Liver (tissue), 7 donors: ENCODE measurements at regions not wholly inside any gene's neighbourhood (a gene's known extent, or its start where the extent isn't known, plus 50 kb on each side); places are given as distances from the start of the nearest gene placed in this dataset.

Experiments
- DNase-seq: peaks from one replicate; pipeline ENCODE4 v3.0.0-alpha.2; 2017; ENCODE audit warnings: low spot score
- H3K27ac ChIP-seq, 2 donors: one replicate each; pipeline ENCODE4 v1.7.0; 2013; ENCODE audit warnings: inconsistent platforms in 2 of 2, low read length in 2 of 2, control low read depth in 1 of 2, low read depth in 1 of 2, mild to moderate bottlenecking in 1 of 2
- H3K27me3 ChIP-seq, 4 donors: one replicate each; pipeline versions ENCODE4 v1.6.1 to v1.7.0; 2013; ENCODE audit warnings: low read length in 3 of 4, inconsistent platforms in 1 of 4, mild to moderate bottlenecking in 1 of 4, moderate library complexity in 1 of 4; ENCODE audit not compliant: control insufficient read depth in 4 of 4, insufficient read depth in 4 of 4
- H3K36me3 ChIP-seq, 4 donors: one replicate each; pipeline versions ENCODE4 v1.6.1 to v1.7.0; 2013; ENCODE audit warnings: low read length in 3 of 4, mild to moderate bottlenecking in 3 of 4, low read depth in 1 of 4, moderate library complexity in 1 of 4; ENCODE audit not compliant: control insufficient read depth in 4 of 4, insufficient read depth in 3 of 4
- H3K4me1 ChIP-seq, 4 donors: one replicate each; pipeline versions ENCODE4 v1.6.1 to v1.7.0; 2013; ENCODE audit warnings: low read length in 3 of 4, mild to moderate bottlenecking in 3 of 4, moderate library complexity in 1 of 4; ENCODE audit not compliant: control insufficient read depth in 4 of 4, insufficient read depth in 4 of 4
- H3K4me3 ChIP-seq, 3 donors: one replicate each; pipeline versions ENCODE4 v1.6.1 to v1.7.0; 2013; ENCODE audit warnings: low read length in 3 of 3, control low read depth in 1 of 3, low read depth in 1 of 3, mild to moderate bottlenecking in 1 of 3
- H3K9ac ChIP-seq, 2 donors: one replicate each; pipeline ENCODE4 v1.7.0; 2013; ENCODE audit warnings: low read length in 2 of 2, mild to moderate bottlenecking in 2 of 2, moderate library complexity in 2 of 2, control low read depth in 1 of 2, low read depth in 1 of 2
- H3K9me3 ChIP-seq, 4 donors: one replicate each; pipeline versions ENCODE4 v1.6.1 to v1.7.0; 2013; ENCODE audit warnings: low read length in 3 of 4; ENCODE audit not compliant: control insufficient read depth in 4 of 4
- ATF3 ChIP-seq: IDR thresholded peaks from 2 replicates; pipeline ENCODE4 v1.6.1; 2016; ENCODE audit warnings: antibody characterized with exemption
- FOXA1 ChIP-seq: IDR thresholded peaks from 2 replicates; pipeline ENCODE4 v1.6.1; 2016; ENCODE audit warnings: antibody characterized with exemption
- FOXA2 ChIP-seq: IDR thresholded peaks from 2 replicates; pipeline ENCODE4 v1.6.1; 2016; ENCODE audit warnings: antibody characterized with exemption
- HNF4A ChIP-seq, 2 donors: conservative IDR thresholded peaks; 2 replicates each; pipeline ENCODE4 v1.6.1; 2016; ENCODE audit warnings: antibody characterized with exemption in 2 of 2, mild to moderate bottlenecking in 2 of 2
- HNF4G ChIP-seq: IDR thresholded peaks from 2 replicates; pipeline ENCODE4 v1.6.1; 2016; ENCODE audit warnings: antibody characterized with exemption
- JUND ChIP-seq, 2 donors: IDR thresholded peaks; 2 replicates each; pipeline ENCODE4 v1.6.1; 2016; ENCODE audit warnings: antibody characterized with exemption in 2 of 2
- NR2F2 ChIP-seq: IDR thresholded peaks from 2 replicates; pipeline ENCODE4 v1.6.1; 2016; ENCODE audit warnings: antibody characterized with exemption
- REST ChIP-seq: IDR thresholded peaks from 2 replicates; pipeline ENCODE4 v1.6.1; 2016; ENCODE audit warnings: antibody characterized with exemption, mild to moderate bottlenecking
- RXRA ChIP-seq, 2 donors: IDR thresholded peaks; 2 replicates each; pipeline ENCODE4 v1.6.1; 2017 to 2018; ENCODE audit warnings: antibody characterized with exemption in 2 of 2, mild to moderate bottlenecking in 1 of 2
- SP1 ChIP-seq: IDR thresholded peaks from 2 replicates; pipeline ENCODE4 v1.6.1; 2018; ENCODE audit warnings: antibody characterized with exemption, mild to moderate bottlenecking
- TAF1 ChIP-seq: conservative IDR thresholded peaks from 2 replicates; pipeline ENCODE4 v1.6.1; 2016; ENCODE audit warnings: antibody characterized with exemption, mild to moderate bottlenecking
- YY1 ChIP-seq: IDR thresholded peaks from 2 replicates; pipeline ENCODE4 v1.6.1; 2016; ENCODE audit warnings: antibody characterized with exemption, mild to moderate bottlenecking
- ZBTB33 ChIP-seq: IDR thresholded peaks from 2 replicates; pipeline ENCODE4 v1.6.1; 2016; ENCODE audit warnings: antibody characterized with exemption
- WGBS: extraction: QIAGEN DNeasy Blood & Tissue Kit; methylation state at CpG from one replicate; pipeline ENCODE4 v1.1.7; 2013; 5-methylcytosine and 5-hydroxymethylcytosine counted together
- donor health status: healthy.
- donor health status: healthy.
- donor health status: healthy.
- donor health status: healthy.

GRCh38 chr10:131758939-131759301 is 141.9 kb upstream of the PPP2R2D start:
- 89% methylated on average over 9 of the region's 9 CpGs for WGBS
- H3K4me1 ChIP-seq, result no peaks in the 10 kb centered on the region
- no peak for DNase-seq
- H3K27ac ChIP-seq, result no peak overlapping the region
- no peaks in the 10 kb centered on the region for H3K27me3 ChIP-seq
- TF ChIP-seq HNF4A (conservative IDR thresholded peaks at IDR 0.05) (no peak), FOXA1 (no peak), JUND (IDR thresholded peaks at IDR 0.05) (no peak), YY1 (no peak), NR2F2 (no peak), FOXA2 (no peak), ZBTB33 (no peak)
- H3K9ac ChIP-seq, result no peak overlapping the region
- no peak overlapping the region for H3K4me3 ChIP-seq
- no peaks in the 10 kb centered on the region for H3K36me3 ChIP-seq
- no peaks in the 10 kb centered on the region for H3K9me3 ChIP-seq

- H3K27me3 ChIP-seq, result no peaks in the 10 kb centered on the region
- H3K27ac ChIP-seq, result no peak overlapping the region
- no peak for TF ChIP-seq SP1
- no peak for TF ChIP-seq REST
- TF ChIP-seq NR2F2, result no peak
- H3K9me3 ChIP-seq, result no peaks in the 10 kb centered on the region
- 96% methylated on average over 15 of the region's 15 CpGs for WGBS
- H3K4me3 ChIP-seq, result no peak overlapping the region
- no peak overlapping the region for H3K9ac ChIP-seq
- no peak for DNase-seq
- no peaks in the 10 kb centered on the region for H3K4me1 ChIP-seq
- no peaks in the 10 kb centered on the region for H3K36me3 ChIP-seq
Measured at GRCh38 chr10:131759347-131759746, 141.5 kb upstream of the PPP2R2D start.

- Histone ChIP-seq H3K4me3 (no peak overlapping the region), H3K4me1 (no peaks in the 10 kb centered on the region), H3K36me3 (no peaks in the 10 kb centered on the region), H3K27ac (no peak overlapping the region), H3K9ac (no peak overlapping the region), H3K9me3 (no peaks in the 10 kb centered on the region), H3K27me3 (no peaks in the 10 kb centered on the region)
- no peak for DNase-seq
- 89% methylated on average over 10 of the region's 10 CpGs for WGBS
- no peak for TF ChIP-seq ATF3
- no peak for TF ChIP-seq RXRA (IDR thresholded peaks at IDR 0.05)
- no peak for TF ChIP-seq HNF4G
- no peak for TF ChIP-seq TAF1
Measured at GRCh38 chr10:131760416-131761166, 140.2 kb upstream of the PPP2R2D start.
